Mesenchymal stem cell (in vitro differentiated cells and primary cell): ENCODE measurements at regions not wholly inside any gene's neighbourhood (a gene's known extent, or its start where the extent isn't known, plus 50 kb on each side); places are given as distances from the start of the nearest gene placed in this dataset.

Experiments
- DNase-seq: peaks from one replicate; pipeline ENCODE4 v3.0.0-alpha.2; 2013
- H2AFZ ChIP-seq: one replicate; pipeline ENCODE4 v1.6.1; 2013; ENCODE audit warnings: low read depth, mild to moderate bottlenecking, control low read depth, inconsistent platforms, low read length, moderate library complexity
- H2AK5ac ChIP-seq: 2 replicates; pipeline ENCODE4 v1.6.1; 2013; ENCODE audit warnings: low read length, moderate library complexity, mild to moderate bottlenecking, inconsistent platforms; ENCODE audit not compliant: severe bottlenecking
- H2BK120ac ChIP-seq: one replicate; pipeline ENCODE4 v1.6.1; 2013; ENCODE audit warnings: low read depth, mild to moderate bottlenecking, inconsistent platforms, low read length, moderate library complexity
- H2BK12ac ChIP-seq, 2 experiments: one replicate each; pipeline ENCODE4 v1.6.1; 2013; ENCODE audit warnings: inconsistent platforms in 2 of 2, low read length in 2 of 2, mild to moderate bottlenecking in 2 of 2, moderate library complexity in 2 of 2, control low read depth in 1 of 2
- H2BK15ac ChIP-seq: one replicate; pipeline ENCODE4 v1.6.1; 2013; ENCODE audit warnings: mild to moderate bottlenecking, low read depth, inconsistent platforms; ENCODE audit not compliant: poor library complexity, severe bottlenecking
- H2BK5ac ChIP-seq: 2 replicates; pipeline ENCODE4 v1.6.1; 2013; ENCODE audit warnings: low read depth, mild to moderate bottlenecking, low read length, control low read depth, inconsistent platforms; ENCODE audit not compliant: poor library complexity, severe bottlenecking
- H3K14ac ChIP-seq, 2 experiments: one replicate each; pipeline ENCODE4 v1.6.1; 2013; ENCODE audit warnings: inconsistent platforms in 2 of 2, low read length in 2 of 2, control low read depth in 1 of 2, mild to moderate bottlenecking in 1 of 2, moderate library complexity in 1 of 2
- H3K18ac ChIP-seq, 2 experiments: one replicate each; pipeline ENCODE4 v1.6.1; 2013; ENCODE audit warnings: inconsistent platforms in 2 of 2, low read length in 2 of 2, control low read depth in 1 of 2, low read depth in 1 of 2, mild to moderate bottlenecking in 1 of 2
- H3K23ac ChIP-seq, 2 experiments: one replicate each; pipeline ENCODE4 v1.6.1; 2013; ENCODE audit warnings: inconsistent platforms in 2 of 2, low read length in 2 of 2, mild to moderate bottlenecking in 2 of 2, moderate library complexity in 2 of 2, control low read depth in 1 of 2
- H3K27ac ChIP-seq: 2 replicates; pipeline ENCODE4 v1.5.1; 2013; ENCODE audit warnings: mild to moderate bottlenecking, moderate library complexity, low read length, control low read depth, inconsistent platforms; ENCODE audit not compliant: poor library complexity, severe bottlenecking
- H3K27me3 ChIP-seq, 2 experiments: 2 replicates each; pipeline versions ENCODE4 v1.6.1 to v1.7.0; 2013; ENCODE audit warnings: low read length in 2 of 2, mild to moderate bottlenecking in 2 of 2, moderate library complexity in 2 of 2, control low read depth in 1 of 2, inconsistent platforms in 1 of 2; ENCODE audit not compliant: control insufficient read depth in 1 of 2, insufficient read depth in 1 of 2
- H3K36me3 ChIP-seq, 2 experiments: 2 replicates each; pipeline versions ENCODE4 v1.6.1 to v1.7.0; 2013; ENCODE audit warnings: low read length in 2 of 2, control low read depth in 1 of 2, inconsistent platforms in 1 of 2, low read depth in 1 of 2, mild to moderate bottlenecking in 1 of 2; ENCODE audit not compliant: insufficient read depth in 2 of 2, control insufficient read depth in 1 of 2
- H3K4ac ChIP-seq, 2 experiments: one replicate each; pipeline ENCODE4 v1.6.1; 2013; ENCODE audit warnings: inconsistent platforms in 2 of 2, low read length in 2 of 2, mild to moderate bottlenecking in 2 of 2, moderate library complexity in 2 of 2, control low read depth in 1 of 2, low read depth in 1 of 2
- H3K4me1 ChIP-seq: 2 replicates; pipeline ENCODE4 v1.6.1; 2013; ENCODE audit warnings: low read depth, low read length, control low read depth; ENCODE audit not compliant: control insufficient read depth, insufficient read depth
- H3K4me2 ChIP-seq: 2 replicates; pipeline ENCODE4 v1.6.1; 2013; ENCODE audit warnings: low read length, mild to moderate bottlenecking, inconsistent platforms; ENCODE audit not compliant: poor library complexity, severe bottlenecking
- H3K4me3 ChIP-seq, 2 experiments: 2 replicates each; pipeline versions ENCODE4 v1.5.1 to v1.7.0; 2013; ENCODE audit warnings: low read length in 2 of 2, mild to moderate bottlenecking in 2 of 2, control low read depth in 1 of 2, low read depth in 1 of 2; ENCODE audit not compliant: insufficient read depth in 1 of 2
- H3K79me1 ChIP-seq: replicated peaks from 2 replicates; pipeline ENCODE4 v1.6.1; 2013; ENCODE audit warnings: mild to moderate bottlenecking, control low read depth, low read length, inconsistent platforms; ENCODE audit not compliant: poor library complexity, severe bottlenecking
- H3K9ac ChIP-seq: 2 replicates; pipeline ENCODE4 v1.7.0; 2013; ENCODE audit warnings: mild to moderate bottlenecking, low read length, moderate library complexity
- H3K9me3 ChIP-seq: 2 replicates; pipeline ENCODE4 v1.7.0; 2013; ENCODE audit warnings: mild to moderate bottlenecking, low read length; ENCODE audit not compliant: control insufficient read depth
- H4K8ac ChIP-seq: one replicate; pipeline ENCODE4 v1.6.1; 2013; ENCODE audit warnings: inconsistent platforms, mild to moderate bottlenecking, low read length, moderate library complexity
- H4K91ac ChIP-seq: one replicate; pipeline ENCODE4 v1.6.1; 2013; ENCODE audit warnings: mild to moderate bottlenecking, low read length, inconsistent platforms
- WGBS: methylation state at CpG from one replicate; pipeline ENCODE4 v1.1.7; 2013; ENCODE audit warnings: mixed read lengths; 5-methylcytosine and 5-hydroxymethylcytosine counted together

- Histone ChIP-seq H4K8ac (no peak overlapping the region), H2BK120ac (no peak overlapping the region)
Measured at GRCh38 chr4:119746951-119747350, 118.3 kb upstream of the PDE5A start.

DNA sequence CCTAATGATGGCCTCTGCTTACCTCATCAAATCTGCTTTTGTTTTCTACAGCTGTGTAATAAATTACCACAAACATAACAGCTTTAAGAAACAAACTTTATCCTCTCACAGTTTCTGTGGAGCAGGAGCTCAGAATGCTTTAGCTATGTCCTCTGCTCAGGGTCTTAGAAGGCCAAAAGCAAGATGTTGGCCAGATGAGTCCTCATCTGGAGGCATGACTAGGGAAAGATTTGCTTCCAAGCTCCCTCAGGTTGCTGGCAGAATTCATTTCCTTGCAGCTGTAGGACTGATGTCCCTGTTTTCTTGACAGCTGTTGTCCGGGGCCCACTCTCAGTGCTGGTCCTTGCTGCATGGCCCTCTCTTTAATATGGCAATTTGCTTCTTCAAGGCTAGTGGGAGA is 116.7 kb upstream of the PDE5A start:
- DNase-seq = no peak
- peak overlapping the region; percentile 77 for H2AFZ ChIP-seq
- H3K4me1 ChIP-seq = no peaks in the 10 kb centered on the region
- no peak overlapping the region for H3K4me3 ChIP-seq
- peak overlapping the region in 1 of 2 experiments; percentile 58 for H3K14ac ChIP-seq
- no peak overlapping the region for H3K9ac ChIP-seq
- no peak overlapping the region for H3K23ac ChIP-seq
- H2BK15ac ChIP-seq = no peak overlapping the region
- no peaks in the 10 kb centered on the region for H3K79me1 ChIP-seq
- H3K27me3 ChIP-seq = no peaks in the 10 kb centered on the region
- no peak overlapping the region for H2BK120ac ChIP-seq
- H4K8ac ChIP-seq = no peak overlapping the region
- H3K4ac ChIP-seq = peak overlapping the region in 1 of 2 experiments; percentile 50
- no peak overlapping the region for H2BK12ac ChIP-seq
- 89% methylated on average over 1 of the region's 1 CpG for WGBS
- H3K36me3 ChIP-seq = no peaks in the 10 kb centered on the region
- no peak overlapping the region for H3K4me2 ChIP-seq
- H2BK5ac ChIP-seq = no peak overlapping the region
- H3K18ac ChIP-seq = peak overlapping the region in 1 of 2 experiments; percentile 69
- no peaks in the 10 kb centered on the region for H3K9me3 ChIP-seq
- H3K27ac ChIP-seq = no peak overlapping the region
- no peak overlapping the region for H4K91ac ChIP-seq
- H2AK5ac ChIP-seq = no peak overlapping the region

More at GRCh38 chr4:119746951-119747350, 118.3 kb upstream of the PDE5A start:
- Histone ChIP-seq H3K27ac (no peak overlapping the region), H2BK12ac (peak overlapping the region in 1 of 2 experiments; percentile 75), H3K4me2 (no peak overlapping the region), H2BK15ac (no peak overlapping the region), H3K23ac (no peak overlapping the region), H3K4me3 (peak overlapping the region in 1 of 2 experiments; percentile 52), H2BK5ac (no peak overlapping the region), H3K9ac (no peak overlapping the region), H2AK5ac (no peak overlapping the region), H3K36me3 (no peaks in the 10 kb centered on the region), H3K4ac (peak overlapping the region in 1 of 2 experiments; percentile 26), H2AFZ (no peak overlapping the region), H3K4me1 (no peaks in the 10 kb centered on the region), H3K27me3 (no peaks in the 10 kb centered on the region), H3K18ac (peak overlapping the region in 1 of 2 experiments; percentile 57), H3K14ac (no peak overlapping the region), H4K91ac (no peak overlapping the region), H3K79me1 (no peaks in the 10 kb centered on the region), H3K9me3 (no peaks in the 10 kb centered on the region)
- DNase-seq = no peak
- 92% methylated on average over 3 of the region's 3 CpGs for WGBS

GRCh38 chr4:119744580-119744979 is 116.0 kb upstream of the PDE5A start:
- 38% methylated on average over 2 of the region's 3 CpGs for WGBS
- no peak overlapping the region for H3K4me2 ChIP-seq
- H3K79me1 ChIP-seq = no peaks in the 10 kb centered on the region

GRCh38 chr4:119743644-119744043 is 115.0 kb upstream of the PDE5A start:
- H3K9ac ChIP-seq = no peak overlapping the region
- no peak overlapping the region for H3K4me3 ChIP-seq
- no peak overlapping the region for H3K14ac ChIP-seq
- H2BK15ac ChIP-seq = no peak overlapping the region
- H3K9me3 ChIP-seq = no peaks in the 10 kb centered on the region
- H3K79me1 ChIP-seq = no peaks in the 10 kb centered on the region
- H3K18ac ChIP-seq = no peak overlapping the region
- no peaks in the 10 kb centered on the region for H3K27me3 ChIP-seq
- H2BK12ac ChIP-seq = no peak overlapping the region
- H4K8ac ChIP-seq = no peak overlapping the region
- 79% methylated on average over 1 of the region's 2 CpGs for WGBS
- H2BK5ac ChIP-seq = no peak overlapping the region
- no peak overlapping the region for H3K27ac ChIP-seq
- no peak overlapping the region for H2AFZ ChIP-seq
- no peak overlapping the region for H4K91ac ChIP-seq
- no peak overlapping the region for H3K4me2 ChIP-seq
- no peaks in the 10 kb centered on the region for H3K4me1 ChIP-seq
- no peak for DNase-seq
- H3K36me3 ChIP-seq = no peaks in the 10 kb centered on the region
- H2BK120ac ChIP-seq = no peak overlapping the region
- H3K4ac ChIP-seq = peak overlapping the region in 1 of 2 experiments; percentile 4
- no peak overlapping the region for H2AK5ac ChIP-seq
- H3K23ac ChIP-seq = no peak overlapping the region

More at GRCh38 chr4:119744580-119744979, 116.0 kb upstream of the PDE5A start:
- no peak overlapping the region for H4K8ac ChIP-seq
- no peaks in the 10 kb centered on the region for H3K27me3 ChIP-seq
- H3K4me3 ChIP-seq = no peak overlapping the region
- no peak overlapping the region for H3K9ac ChIP-seq
- H3K23ac ChIP-seq = no peak overlapping the region
- no peak overlapping the region for H3K27ac ChIP-seq
- H3K4ac ChIP-seq = no peak overlapping the region
- no peak for DNase-seq
- no peak overlapping the region for H2AFZ ChIP-seq
- H3K14ac ChIP-seq = peak overlapping the region in 1 of 2 experiments; percentile 65
- H4K91ac ChIP-seq = no peak overlapping the region
- no peaks in the 10 kb centered on the region for H3K4me1 ChIP-seq
- no peaks in the 10 kb centered on the region for H3K36me3 ChIP-seq
- no peak overlapping the region for H2BK15ac ChIP-seq
- H2AK5ac ChIP-seq = no peak overlapping the region
- H2BK5ac ChIP-seq = no peak overlapping the region
- no peaks in the 10 kb centered on the region for H3K9me3 ChIP-seq
- no peak overlapping the region for H2BK12ac ChIP-seq
- peak overlapping the region in 1 of 2 experiments; percentile 64 for H3K18ac ChIP-seq
- no peak overlapping the region for H2BK120ac ChIP-seq
